BE2C (cell line): ENCODE measurements at regions not wholly inside any gene's neighbourhood (a gene's known extent, or its start where the extent isn't known, plus 50 kb on each side); places are given as distances from the start of the nearest gene placed in this dataset.

Source experiments
- DNase-seq: peaks from one replicate; pipeline ENCODE4 v3.0.0-alpha.2; 2020
- H3K27me3 ChIP-seq: fragments of 250-450 bp; sonication (Bioruptor Pico); 2 replicates; pipeline ENCODE4 v1.5.1; 2020; ENCODE audit warnings: mild to moderate bottlenecking
- H3K36me3 ChIP-seq: fragments of 250-450 bp; sonication (Bioruptor Pico); 2 replicates; pipeline ENCODE4 v1.5.1; 2020; ENCODE audit warnings: mild to moderate bottlenecking
- H3K4me1 ChIP-seq: fragments of 250-450 bp; sonication (Bioruptor Pico); 2 replicates; pipeline ENCODE4 v1.5.1; 2020
- H3K4me3 ChIP-seq: 2 replicates; pipeline ENCODE4 v1.5.1; 2011; ENCODE audit warnings: low read depth, low read length
- H3K9me3 ChIP-seq: fragments of 250-450 bp; sonication (Bioruptor Pico); 2 replicates; pipeline ENCODE4 v1.5.1; 2020
- CTCF ChIP-seq: IDR thresholded peaks from 2 replicates; pipeline ENCODE4 v1.5.1; 2012; ENCODE audit warnings: mild to moderate bottlenecking, low read depth, low read length

GRCh38 chr20:17827759-17828559 is 128.2 kb downstream of the BANF2 start:
- Histone ChIP-seq H3K36me3 (no peaks in the 10 kb centered on the region), H3K9me3 (no peaks in the 10 kb centered on the region), H3K27me3 (no peaks in the 10 kb centered on the region), H3K4me3 (no peak overlapping the region), H3K4me1 (no peaks in the 10 kb centered on the region)
- no peak for DNase-seq
- no peak for TF ChIP-seq CTCF

- no peak for DNase-seq
- TF ChIP-seq CTCF, result no peak
- H3K27me3 ChIP-seq, result no peaks in the 10 kb centered on the region
These were observed 127.3 kb downstream of the BANF2 start for GRCh38 chr20:17827079-17827478.

GRCh38 chr20:17825960-17826843 is 126.4 kb downstream of the BANF2 start:
- Histone ChIP-seq H3K4me3 (no peak overlapping the region), H3K27me3 (no peaks in the 10 kb centered on the region), H3K36me3 (no peaks in the 10 kb centered on the region), H3K9me3 (no peaks in the 10 kb centered on the region), H3K4me1 (no peaks in the 10 kb centered on the region)
- DNase-seq, result no peak
- TF ChIP-seq CTCF, result no peak

More at GRCh38 chr20:17827079-17827478, 127.3 kb downstream of the BANF2 start:
- H3K4me1 ChIP-seq, result no peaks in the 10 kb centered on the region
- H3K4me3 ChIP-seq, result no peak overlapping the region
- H3K9me3 ChIP-seq, result no peaks in the 10 kb centered on the region
- H3K36me3 ChIP-seq, result no peaks in the 10 kb centered on the region

- DNase-seq, result no peak
- Histone ChIP-seq H3K4me3 (no peak overlapping the region), H3K36me3 (no peaks in the 10 kb centered on the region), H3K27me3 (no peaks in the 10 kb centered on the region), H3K9me3 (no peaks in the 10 kb centered on the region), H3K4me1 (no peaks in the 10 kb centered on the region)
- no peak for TF ChIP-seq CTCF
These were observed 125.6 kb downstream of the BANF2 start for GRCh38 chr20:17825252-17825959.

GRCh38 chr20:17824676-17825251 is 125.0 kb downstream of the BANF2 start:
- Histone ChIP-seq H3K4me1 (no peaks in the 10 kb centered on the region), H3K4me3 (no peak overlapping the region), H3K27me3 (no peaks in the 10 kb centered on the region), H3K9me3 (no peaks in the 10 kb centered on the region), H3K36me3 (no peaks in the 10 kb centered on the region)
- no peak for DNase-seq
- TF ChIP-seq CTCF, result no peak
